GM10266 (cell line): ENCODE measurements at regions not wholly inside any gene's neighbourhood (a gene's known extent, or its start where the extent isn't known, plus 50 kb on each side); places are given as distances from the start of the nearest gene placed in this dataset.

Source experiments
- DNase-seq: peaks from one replicate; pipeline ENCODE4 v3.0.0; 2012; ENCODE audit errors: extremely low spot score
- TF ChIP-seq, protein P1 (sequence below): IDR thresholded peaks from 2 replicates; pipeline ENCODE4 v1.5.1; 2012; ENCODE audit warnings: mild to moderate bottlenecking, low read depth; ENCODE audit not compliant: control insufficient read depth, insufficient read depth; ENCODE audit errors: missing control alignments

DNA sequence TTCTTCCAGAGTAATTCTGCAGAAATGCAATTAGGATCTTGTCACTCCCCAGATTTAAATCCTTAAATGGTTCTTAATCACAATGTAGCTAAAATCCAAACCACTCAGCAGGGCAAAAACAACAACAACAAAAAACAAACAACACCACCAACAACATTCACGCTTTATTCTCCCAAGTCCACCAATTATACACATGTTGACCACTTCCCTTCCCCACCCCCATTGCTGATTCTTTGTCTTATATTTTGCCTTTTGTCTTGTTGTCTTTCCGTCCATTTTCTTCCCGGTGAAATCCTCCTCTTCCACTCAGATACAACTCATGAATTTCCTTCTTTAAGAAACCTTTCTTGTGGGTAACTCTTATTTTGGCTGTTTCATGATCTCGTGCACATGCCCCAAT is 902.8 kb downstream of the EPHA4 start:
- no peak for DNase-seq
- TF ChIP-seq, protein P1, sequence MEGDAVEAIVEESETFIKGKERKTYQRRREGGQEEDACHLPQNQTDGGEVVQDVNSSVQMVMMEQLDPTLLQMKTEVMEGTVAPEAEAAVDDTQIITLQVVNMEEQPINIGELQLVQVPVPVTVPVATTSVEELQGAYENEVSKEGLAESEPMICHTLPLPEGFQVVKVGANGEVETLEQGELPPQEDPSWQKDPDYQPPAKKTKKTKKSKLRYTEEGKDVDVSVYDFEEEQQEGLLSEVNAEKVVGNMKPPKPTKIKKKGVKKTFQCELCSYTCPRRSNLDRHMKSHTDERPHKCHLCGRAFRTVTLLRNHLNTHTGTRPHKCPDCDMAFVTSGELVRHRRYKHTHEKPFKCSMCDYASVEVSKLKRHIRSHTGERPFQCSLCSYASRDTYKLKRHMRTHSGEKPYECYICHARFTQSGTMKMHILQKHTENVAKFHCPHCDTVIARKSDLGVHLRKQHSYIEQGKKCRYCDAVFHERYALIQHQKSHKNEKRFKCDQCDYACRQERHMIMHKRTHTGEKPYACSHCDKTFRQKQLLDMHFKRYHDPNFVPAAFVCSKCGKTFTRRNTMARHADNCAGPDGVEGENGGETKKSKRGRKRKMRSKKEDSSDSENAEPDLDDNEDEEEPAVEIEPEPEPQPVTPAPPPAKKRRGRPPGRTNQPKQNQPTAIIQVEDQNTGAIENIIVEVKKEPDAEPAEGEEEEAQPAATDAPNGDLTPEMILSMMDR = no peak

DNA sequence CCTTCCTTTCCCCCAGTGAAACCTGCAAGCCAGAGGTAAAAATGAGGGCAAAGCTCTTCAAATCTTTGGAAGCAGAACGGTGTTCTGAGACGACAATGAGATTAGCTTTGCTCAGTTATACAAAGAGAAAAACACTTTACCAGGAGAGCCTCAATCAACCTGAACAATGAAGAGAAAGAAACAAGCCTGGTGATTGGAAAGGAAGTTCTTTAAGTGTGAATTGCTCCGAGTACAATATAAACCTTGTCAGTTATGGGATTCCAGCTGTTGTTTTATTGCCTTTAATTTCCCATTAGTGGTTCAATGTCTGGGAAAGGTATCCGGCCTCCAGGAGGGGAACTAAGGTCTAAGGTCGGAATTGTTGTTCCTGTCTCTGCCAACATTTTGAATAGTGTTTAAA is 901.6 kb downstream of the EPHA4 start:
- TF ChIP-seq, protein P1 = no peak
- no peak for DNase-seq

DNA sequence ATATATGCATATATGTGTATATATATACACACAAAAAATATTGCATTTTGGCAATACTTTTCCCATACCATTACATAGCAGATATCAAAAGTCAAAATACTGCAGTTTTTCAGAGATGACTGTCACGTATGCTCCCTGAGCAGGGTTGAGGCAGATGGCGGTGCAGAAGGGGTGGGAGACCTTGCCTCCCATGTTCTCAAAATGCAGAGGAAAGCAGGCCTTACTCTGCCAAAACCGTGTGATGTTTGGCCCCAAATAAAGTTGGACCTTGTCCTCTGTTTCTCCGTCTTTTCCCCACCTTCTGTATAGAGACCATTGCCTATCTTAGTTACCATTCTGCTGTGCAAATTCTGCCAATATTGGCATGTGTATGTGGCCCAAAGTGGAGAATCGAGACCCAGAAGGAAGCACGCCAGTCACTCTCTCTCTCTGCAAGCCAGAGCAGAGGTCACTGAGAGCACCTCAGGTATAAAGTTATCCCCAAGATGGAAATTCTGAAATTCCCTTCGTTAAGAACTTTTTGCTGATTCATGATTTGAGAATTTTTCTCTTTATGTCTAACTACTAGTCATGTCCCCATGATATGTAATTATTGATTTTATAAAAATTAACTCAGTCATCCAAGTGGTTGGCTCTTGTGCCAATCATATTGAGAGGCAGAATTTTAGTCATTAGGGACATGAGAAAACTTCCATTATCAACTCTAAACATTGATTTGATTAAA is 898.8 kb downstream of the EPHA4 start:
- no peak for DNase-seq
- TF ChIP-seq, protein P1 = no peak

DNA sequence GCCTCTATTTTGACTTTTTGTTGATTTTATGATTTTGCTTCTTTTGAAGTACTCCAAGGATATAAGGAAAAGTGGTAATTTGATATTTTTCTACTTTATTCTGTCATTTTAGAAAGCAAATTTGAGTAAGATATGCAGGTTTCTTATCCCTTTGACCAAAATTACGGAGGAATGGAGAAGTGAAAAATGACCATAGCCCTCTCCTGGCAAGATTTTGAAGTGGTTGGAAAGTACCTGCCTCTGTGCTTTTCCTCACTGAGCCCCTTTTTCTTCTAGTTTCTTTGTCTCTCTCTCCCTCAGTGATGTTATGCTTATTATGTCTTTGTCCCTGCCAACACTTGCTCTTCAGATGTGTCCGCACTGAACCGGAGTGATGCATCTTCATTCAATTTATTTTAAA is 898.1 kb downstream of the EPHA4 start:
- DNase-seq = no peak
- TF ChIP-seq, protein P1 = no peak

DNA sequence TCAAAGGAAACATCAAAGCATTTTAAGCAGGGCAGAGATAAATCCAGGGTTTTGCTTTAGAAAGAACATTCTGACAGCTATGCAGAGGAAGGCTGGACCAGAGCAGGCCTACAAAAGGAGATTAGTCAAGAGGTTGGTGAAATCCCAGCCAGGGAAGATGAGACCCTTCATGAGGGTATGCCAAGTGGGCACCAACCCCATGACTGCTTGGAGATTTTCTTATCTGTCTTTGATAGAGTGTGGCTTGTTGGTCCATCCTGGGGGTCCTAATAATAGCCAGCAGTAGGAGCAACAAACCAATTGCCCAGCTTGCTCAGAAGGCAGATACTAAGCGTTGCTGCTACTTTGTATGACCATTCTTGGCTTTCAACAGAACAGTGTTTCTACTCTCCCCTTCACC is 895.4 kb downstream of the EPHA4 start:
- DNase-seq = no peak
- TF ChIP-seq, protein P1 = no peak

DNA sequence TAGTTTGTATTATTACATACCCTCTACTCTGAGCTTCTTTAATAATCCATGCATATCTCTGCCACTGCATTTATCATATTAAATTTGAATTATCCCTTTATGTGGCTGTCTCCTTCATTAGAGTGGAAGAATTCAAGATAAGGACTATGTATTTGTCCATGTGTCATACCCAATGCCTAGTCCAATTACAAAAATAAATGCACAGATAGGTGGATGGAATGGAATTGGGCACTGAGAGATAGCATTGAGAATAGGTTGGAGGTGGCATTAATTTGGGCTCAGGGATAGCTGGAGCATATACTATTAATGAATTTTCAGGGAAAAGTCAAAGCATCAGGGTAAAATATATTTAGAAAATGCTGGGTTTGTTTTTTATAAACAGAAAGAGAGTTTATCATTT is 893.2 kb downstream of the EPHA4 start:
- DNase-seq = no peak
- TF ChIP-seq, protein P1 = no peak

DNA sequence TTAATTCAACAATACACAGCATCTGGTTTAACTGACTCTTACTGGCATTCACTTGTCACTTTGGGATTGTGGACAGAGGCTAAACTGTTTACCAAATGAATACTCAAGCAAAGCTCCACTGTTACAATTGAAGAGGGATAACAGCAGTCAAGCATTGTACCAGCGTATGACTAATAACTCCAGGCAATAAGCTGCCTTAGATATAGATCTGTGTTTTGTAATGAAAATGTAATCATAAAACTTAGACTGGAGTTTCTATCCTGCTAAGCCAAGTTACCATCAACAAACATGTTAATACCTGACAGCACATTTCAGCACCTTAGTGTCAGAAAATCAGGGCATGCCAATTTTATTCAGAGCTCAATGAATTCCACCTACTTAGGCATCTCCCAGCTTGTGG is 889.5 kb downstream of the EPHA4 start:
- no peak for DNase-seq
- TF ChIP-seq, protein P1 = no peak
